Activated CD8-positive, alpha-beta memory T cell treated with anti-CD3 and anti-CD28 coated beads, Interleukin-2, amount 50 U/mL, for 48 hours (primary cell): ENCODE measurements at regions not wholly inside any gene's neighbourhood (a gene's known extent, or its start where the extent isn't known, plus 50 kb on each side); places are given as distances from the start of the nearest gene placed in this dataset.

Experiments
- DNase-seq: peaks from one replicate; pipeline ENCODE4 v3.0.0-alpha.2; 2020

GRCh38 chr11:36931139-36931538, 333.1 kb upstream of the RAG2 start:
- no peak for DNase-seq

DNA sequence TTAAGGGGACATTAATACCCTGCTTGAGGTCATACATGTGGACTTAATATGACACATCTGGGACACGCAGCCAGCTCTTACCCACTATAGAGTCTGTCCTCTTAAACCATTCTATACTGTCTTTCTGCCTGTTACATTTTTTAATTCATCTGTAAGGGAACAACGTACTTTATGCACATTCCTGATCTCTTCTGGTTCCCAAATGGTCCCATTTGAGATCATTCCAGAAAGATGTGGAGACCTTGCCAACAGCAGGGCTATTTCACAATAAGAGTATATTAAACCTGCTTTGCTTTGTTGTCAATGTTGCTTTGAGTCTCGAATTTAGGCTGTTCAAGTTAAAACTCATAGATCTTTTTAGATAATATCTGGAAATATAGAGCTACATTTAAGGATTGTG, 332.2 kb upstream of the RAG2 start:
- DNase-seq, result no peak

GRCh38 chr11:36929401-36929800, 331.4 kb upstream of the RAG2 start:
- no peak for DNase-seq

DNA sequence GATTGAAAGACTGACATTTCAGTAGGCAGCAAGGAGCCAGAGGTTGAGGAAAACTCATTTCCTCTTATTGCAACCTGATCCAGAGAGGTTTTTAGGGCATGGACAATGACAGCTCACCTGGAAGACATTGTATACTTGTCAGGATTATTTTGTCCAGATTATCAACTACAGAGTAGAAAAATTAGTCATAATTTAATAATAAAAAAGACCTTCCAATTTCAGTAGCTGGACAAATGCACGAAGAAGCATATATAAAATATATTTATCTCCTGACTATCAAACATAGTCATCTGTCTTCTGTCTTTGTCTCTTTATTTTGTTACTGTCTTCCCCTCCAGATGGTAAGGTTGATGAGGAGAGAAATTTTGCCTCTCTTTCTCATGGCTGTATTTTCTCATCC, 330.6 kb upstream of the RAG2 start:
- no peak for DNase-seq

GRCh38 chr11:36899800-36900199, 301.8 kb upstream of the RAG2 start:
- DNase-seq, result no peak

- DNase-seq, result no peak
These were observed 292.8 kb upstream of the RAG2 start for GRCh38 chr11:36890841-36891240.

DNA sequence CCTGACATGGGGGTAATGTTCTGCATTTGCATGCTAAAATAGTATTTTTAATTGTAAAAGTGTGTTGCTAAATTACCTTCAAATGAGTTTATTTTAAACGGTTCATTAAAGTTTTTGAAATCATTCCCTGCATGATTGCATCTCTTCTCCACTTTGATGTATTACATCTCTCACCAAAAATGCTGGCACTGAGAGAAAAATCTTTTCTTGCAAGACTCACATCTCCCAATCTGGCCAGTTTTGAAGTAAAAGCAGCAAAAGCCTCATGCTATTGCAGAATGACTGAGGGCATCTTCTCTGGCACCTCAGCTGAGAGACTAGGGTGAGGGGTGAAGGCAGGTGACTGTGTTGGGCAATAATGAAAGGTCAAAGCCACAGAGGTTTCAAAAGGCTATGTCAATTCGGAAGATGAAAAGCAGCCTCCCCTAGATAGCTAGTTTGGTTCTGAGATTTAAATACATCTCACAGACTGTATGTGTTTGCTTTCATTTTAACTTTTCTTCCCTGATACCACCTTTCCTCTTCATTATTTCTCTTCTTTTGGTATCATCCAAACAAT, 292.2 kb upstream of the RAG2 start:
- DNase-seq, result no peak

GRCh38 chr11:36885154-36885553, 287.1 kb upstream of the RAG2 start:
- DNase-seq, result no peak

- DNase-seq, result no peak
These were observed 280.7 kb upstream of the RAG2 start for GRCh38 chr11:36878737-36879136.

DNA sequence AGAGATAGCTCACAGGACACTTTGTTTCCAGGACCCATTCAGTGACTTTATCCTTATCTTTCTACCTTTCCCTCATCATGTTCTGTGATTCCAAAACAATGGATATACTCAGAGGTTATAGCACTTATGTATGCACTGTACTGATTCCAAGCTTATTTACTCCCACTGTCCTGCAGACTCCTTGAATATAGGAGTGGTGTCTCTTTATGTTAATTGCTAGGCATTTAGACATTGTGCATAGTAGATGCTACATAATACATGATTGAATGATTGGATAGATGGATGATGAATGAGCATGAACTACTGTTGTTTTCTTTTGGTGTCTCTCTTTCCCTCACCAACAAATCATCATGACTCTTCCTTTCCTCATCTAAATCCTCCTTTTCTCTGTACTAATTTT, 279.1 kb upstream of the RAG2 start:
- no peak for DNase-seq

GRCh38 chr11:36876266-36876665, 278.2 kb upstream of the RAG2 start:
- DNase-seq, result no peak

DNA sequence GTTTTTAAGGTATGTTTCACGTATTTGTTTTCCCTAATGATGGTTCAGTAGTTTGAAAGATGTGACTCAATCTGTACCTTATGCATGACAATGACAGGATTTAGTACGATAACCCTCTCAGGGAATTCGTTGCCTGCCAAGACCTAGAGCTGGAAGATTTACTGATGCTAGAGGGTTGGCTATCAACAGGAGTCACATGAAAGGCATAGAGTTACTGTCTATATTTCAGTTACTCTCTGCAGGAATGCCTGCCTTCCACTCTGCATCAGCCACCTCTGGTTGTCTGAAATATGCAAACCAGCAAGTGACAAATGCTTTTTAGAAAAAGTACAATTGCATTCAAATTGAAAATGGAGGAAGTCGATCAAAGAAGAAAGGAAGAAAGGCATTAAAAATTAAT, 276.3 kb upstream of the RAG2 start:
- no peak for DNase-seq

DNA sequence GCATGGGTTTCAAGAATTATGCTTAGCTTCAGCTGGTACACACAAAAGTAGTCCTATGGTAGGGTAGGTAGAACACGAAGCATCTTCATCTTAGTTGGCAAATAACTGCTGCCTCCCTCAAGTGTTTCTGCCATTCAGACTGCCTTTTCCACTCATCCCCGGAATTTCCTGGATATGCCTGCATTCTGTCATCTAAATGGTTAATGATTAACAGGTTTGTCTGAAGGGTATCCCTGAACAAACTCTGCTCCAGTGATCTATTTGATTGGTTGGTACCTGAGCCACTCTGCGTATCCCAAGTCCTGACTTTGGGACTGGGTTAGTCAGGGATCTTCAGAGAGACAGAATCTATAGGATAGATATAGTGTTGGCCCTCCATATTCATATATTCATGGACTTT, 272.3 kb upstream of the RAG2 start:
- DNase-seq, result no peak

DNA sequence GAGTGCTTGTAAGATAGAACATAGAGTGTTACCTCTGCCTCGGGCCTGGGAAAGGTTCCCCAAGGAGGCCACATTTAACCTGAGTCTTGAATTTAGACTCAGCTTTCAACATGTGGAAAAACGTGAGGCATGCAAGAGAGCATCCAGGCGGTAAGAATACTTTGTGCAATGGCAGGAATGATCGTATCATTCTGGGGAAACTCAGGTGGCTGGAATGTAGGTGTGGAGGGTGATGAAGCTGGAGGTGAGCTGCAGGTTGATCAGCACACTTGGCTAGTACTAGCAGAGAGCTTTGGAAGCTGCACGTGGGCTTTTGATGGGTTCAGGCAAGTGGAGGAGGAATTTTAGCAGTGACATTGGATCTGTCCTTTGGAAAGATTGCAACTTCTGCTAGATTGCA, 270.3 kb upstream of the RAG2 start:
- DNase-seq, result no peak

GRCh38 chr11:36865846-36866245, 267.8 kb upstream of the RAG2 start:
- no peak for DNase-seq

DNA sequence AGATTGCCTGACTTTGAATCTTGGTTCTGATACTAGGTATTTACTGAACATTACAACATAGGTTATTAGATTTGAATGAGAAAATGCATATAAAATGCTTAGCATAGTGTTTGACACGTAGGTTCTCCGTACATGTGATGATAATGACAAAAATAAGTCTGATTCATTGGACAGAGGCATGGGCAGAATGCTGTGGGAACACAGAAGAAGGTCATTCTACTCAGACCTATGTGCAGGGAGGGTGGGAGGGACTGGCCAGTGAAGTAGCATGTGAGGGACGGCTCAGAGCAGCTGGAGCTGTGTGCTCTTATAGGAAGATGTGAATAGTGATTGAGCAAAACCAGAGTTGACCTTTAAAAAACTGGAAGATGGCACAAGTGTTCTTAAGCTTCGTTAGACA, 256.8 kb upstream of the RAG2 start:
- no peak for DNase-seq

GRCh38 chr11:36848660-36849059, 250.6 kb upstream of the RAG2 start:
- no peak for DNase-seq

- DNase-seq, result no peak
These were observed 242.3 kb upstream of the RAG2 start for GRCh38 chr11:36840378-36840777.

DNA sequence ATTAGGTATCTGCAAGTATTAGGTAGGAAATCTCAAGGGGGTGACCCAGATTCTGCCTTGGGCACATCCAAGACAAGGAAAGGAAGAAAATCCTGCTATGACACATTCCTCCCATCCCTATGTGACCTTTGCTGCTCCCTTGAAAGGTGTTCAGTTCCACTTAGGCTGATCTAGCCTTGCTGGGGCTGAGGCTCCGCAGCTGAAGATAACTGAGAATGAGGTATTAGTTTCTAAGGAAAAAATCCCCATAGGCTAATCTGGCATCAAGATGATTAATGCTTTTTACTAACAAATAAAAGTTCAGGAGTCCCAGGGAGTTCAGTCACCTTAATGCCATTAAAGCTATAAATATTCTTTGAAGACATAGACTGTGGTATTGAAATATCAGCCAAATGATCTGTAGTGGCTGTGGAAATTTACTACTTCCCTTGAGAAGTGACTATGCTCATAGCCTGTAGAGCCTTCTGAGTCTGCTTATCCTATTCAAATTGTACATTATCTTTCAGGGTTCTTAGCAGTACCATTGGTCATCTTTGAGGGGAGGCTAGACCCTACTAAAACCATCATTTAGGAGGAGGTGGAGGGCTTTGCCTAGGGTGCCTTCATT, 239.9 kb upstream of the RAG2 start:
- DNase-seq, result no peak

GRCh38 chr11:36825251-36825650, 227.2 kb upstream of the RAG2 start:
- no peak for DNase-seq

DNA sequence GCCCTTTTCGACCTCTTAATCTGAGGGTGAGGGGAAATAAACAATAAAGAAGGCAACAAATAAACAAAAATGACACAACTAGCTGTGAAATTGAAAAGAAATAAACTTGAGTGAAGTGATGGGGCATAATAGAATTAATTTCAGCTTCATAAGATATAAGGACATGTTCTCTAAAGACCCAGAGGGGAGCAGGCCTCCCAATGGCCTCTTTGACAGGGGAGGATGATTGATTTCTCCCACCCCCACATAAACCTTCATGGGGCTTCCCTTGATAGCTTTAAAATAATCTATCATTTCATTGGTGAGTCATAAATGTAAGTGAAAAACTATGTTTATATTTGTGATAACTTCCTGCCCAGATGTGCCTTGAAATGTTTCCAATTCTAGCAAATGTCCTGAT, 226.3 kb upstream of the RAG2 start:
- no peak for DNase-seq

DNA sequence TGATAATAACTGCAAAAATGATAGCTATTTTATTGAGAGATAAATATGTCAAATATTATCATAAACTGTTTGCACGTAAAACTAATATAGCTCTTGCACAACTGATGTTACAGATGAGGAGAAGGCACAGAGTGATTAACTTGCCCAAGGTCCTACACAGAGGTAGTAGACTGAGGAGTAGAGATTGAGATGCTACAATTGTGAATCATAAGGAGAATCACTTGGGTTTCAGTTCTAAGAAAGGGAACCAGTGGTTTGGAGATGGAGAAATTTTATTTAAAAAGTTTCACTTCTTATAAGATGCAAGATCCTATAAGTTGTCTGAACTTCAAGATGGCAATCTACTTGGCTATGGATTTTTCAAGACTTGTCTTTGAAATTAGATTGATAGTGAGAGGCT, 224.8 kb upstream of the RAG2 start:
- DNase-seq, result no peak

DNA sequence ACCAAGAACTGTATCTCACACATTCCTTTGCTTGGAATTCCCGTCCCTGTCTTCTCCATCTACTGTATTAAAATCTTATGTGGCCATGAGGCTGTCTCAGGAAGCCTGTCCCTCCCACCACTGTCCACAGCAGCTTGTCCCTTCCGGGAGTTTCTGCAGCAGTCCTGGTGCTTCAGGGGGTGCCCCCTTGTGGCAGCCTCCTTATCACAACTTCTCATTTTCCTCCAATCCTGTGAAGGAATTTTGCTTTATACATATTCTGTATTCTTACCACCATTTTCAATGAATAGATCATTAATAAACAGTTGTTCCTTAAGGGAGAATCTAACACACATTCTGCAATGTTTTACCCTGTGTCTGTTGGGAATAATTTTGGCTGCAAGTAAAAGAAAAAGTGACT, 220.4 kb upstream of the RAG2 start:
- no peak for DNase-seq

- DNase-seq, result no peak
These were observed 219.4 kb upstream of the RAG2 start for GRCh38 chr11:36817336-36817965.

DNA sequence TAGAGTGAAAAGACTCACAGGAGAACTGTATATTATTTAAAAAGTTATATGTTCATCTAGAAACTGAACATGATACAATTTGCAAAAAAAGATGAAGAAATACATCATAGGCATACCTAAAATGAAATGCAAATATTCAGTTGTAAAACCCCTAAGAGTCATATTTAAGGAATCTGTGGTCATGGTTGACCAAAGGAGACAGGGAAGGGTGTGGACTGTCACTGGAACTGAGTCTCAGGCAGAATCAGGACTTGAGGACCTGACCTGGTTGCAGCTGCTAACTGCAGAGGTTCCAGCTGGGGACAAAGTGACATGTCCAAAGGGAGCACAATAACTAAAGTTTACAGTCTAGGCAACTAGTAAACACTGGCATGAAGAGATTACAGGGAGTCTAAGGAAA, 211.3 kb upstream of the RAG2 start:
- no peak for DNase-seq
